HCT116 (cell line): ENCODE measurements at regions not wholly inside any gene's neighbourhood (a gene's known extent, or its start where the extent isn't known, plus 50 kb on each side); places are given as distances from the start of the nearest gene placed in this dataset.

Experiments
- ATAC-seq: fragments of 200-7000 bp; cut with Tn5 transposase; 2 replicates; pipeline ENCODE4 v1.9.1; 2020; ENCODE audit warnings: mild to moderate bottlenecking, moderate library complexity
- BruUV-seq: library from RNA; stranded (reverse); fragments of 400-500 nt; replicated peaks from 2 replicates; lab custom pipeline; 2021; lab: Mats Ljungman, UMichigan
- CTCF ChIA-PET: fragments of 300-600 bp; sonication (Branson Sonifier 250); formaldehyde crosslinking; loops from one replicate; lab custom pipeline; 2021; ENCODE audit warnings: antibody characterized with exemption; lab: Charles Lee
- POLR2A ChIA-PET: fragments of 300-600, 350-600 bp; sonication (Branson Sonifier 250); formaldehyde crosslinking; loops from one replicate; lab custom pipeline; 2021; ENCODE audit warnings: antibody characterized with exemption; lab: Charles Lee
- RAD21 ChIA-PET, 2 experiments: fragments of 300-600 bp; sonication (Branson Sonifier 250); formaldehyde crosslinking; loops; one replicate each; lab custom pipeline; 2023; ENCODE audit warnings: low total read pairs in 2 of 2; ENCODE audit not compliant: uncharacterized antibody in 2 of 2, unreplicated experiment in 2 of 2, low non-redundant PET in 1 of 2; lab: Charles Lee
- DNase-seq: peaks from one replicate; pipeline ENCODE4 v3.0.0-alpha.2; 2010; ENCODE audit warnings: low read depth, low spot score
- H2AFZ ChIP-seq: fragments of 200-600 bp; shearing (Covaris generic), sonication (generic); 2 replicates; pipeline ENCODE4 v1.6.1; 2017; ENCODE audit warnings: low read depth, mixed run types, mixed read lengths, antibody characterized with exemption, low read length; ENCODE audit not compliant: poor library complexity, severe bottlenecking
- H3K27ac ChIP-seq: 2 replicates; pipeline ENCODE4 v1.5.1; 2012; ENCODE audit warnings: low read depth, low read length
- H3K27me3 ChIP-seq: fragments of 200-600 bp; sonication (generic); 2 replicates; pipeline ENCODE4 v1.6.1; 2016; ENCODE audit warnings: mixed run types, low read length, mixed read lengths; ENCODE audit not compliant: insufficient read depth
- H3K36me3 ChIP-seq, 2 experiments: fragments of 200-500 bp in 1 of 2; fragments of 200-600 bp in 1 of 2; sonication (Bioruptor generic) in 1 of 2; sonication (generic) in 1 of 2; 2 replicates each; pipeline versions ENCODE4 v1.5.1 to v1.6.1; 2014 to 2016; ENCODE audit warnings: low read length in 2 of 2, inconsistent platforms in 1 of 2, mixed read lengths in 1 of 2, mixed run types in 1 of 2; ENCODE audit not compliant: insufficient read depth in 2 of 2, control insufficient read depth in 1 of 2
- H3K4me1 ChIP-seq, 2 experiments: fragments of 200-600 bp in 1 of 2; sonication (generic) in 1 of 2; 2 replicates each; pipeline versions ENCODE4 v1.5.1 to v1.6.1; 2012 to 2017; ENCODE audit warnings: low read length in 2 of 2, inconsistent platforms in 1 of 2, mild to moderate bottlenecking in 1 of 2, mixed read lengths in 1 of 2, mixed run types in 1 of 2, moderate library complexity in 1 of 2; ENCODE audit not compliant: insufficient read depth in 2 of 2, control insufficient read depth in 1 of 2
- H3K4me2 ChIP-seq: fragments of 200-600 bp; sonication (generic); 2 replicates; pipeline ENCODE4 v1.6.1; 2017; ENCODE audit warnings: mixed run types, low read length, mixed read lengths
- H3K4me3 ChIP-seq, 2 experiments: fragments of 200-600 bp in 1 of 2; sonication (generic) in 1 of 2; replicated peaks in 1 of 2; 2 replicates each; pipeline ENCODE4 v1.5.1; 2011 to 2016; ENCODE audit warnings: low read length in 2 of 2, control low read depth in 1 of 2, low read depth in 1 of 2, mild to moderate bottlenecking in 1 of 2, mixed read lengths in 1 of 2, mixed run types in 1 of 2
- H3K79me2 ChIP-seq: fragments of 200-600 bp; sonication (generic); 2 replicates; pipeline ENCODE4 v1.6.1; 2017; ENCODE audit warnings: mild to moderate bottlenecking, mixed run types, low read length, moderate library complexity, mixed read lengths; ENCODE audit not compliant: insufficient read depth
- H3K9ac ChIP-seq: fragments of 200-600 bp; sonication (generic); 2 replicates; pipeline ENCODE4 v1.6.1; 2016; ENCODE audit warnings: low read length, mixed read lengths
- H3K9me2 ChIP-seq: fragments of 200-600 bp; sonication (generic), shearing (Covaris generic); 2 replicates; pipeline ENCODE4 v1.6.1; 2017; ENCODE audit warnings: mixed run types, mild to moderate bottlenecking, moderate library complexity; ENCODE audit not compliant: insufficient read depth
- H3K9me3 ChIP-seq, 2 experiments: fragments of 200-500 bp in 1 of 2; fragments of 200-600 bp in 1 of 2; sonication (Bioruptor generic) in 1 of 2; sonication (generic) in 1 of 2; 2 replicates each; pipeline ENCODE4 v1.6.1; 2014 to 2017; ENCODE audit warnings: low read length in 2 of 2, mixed read lengths in 2 of 2, inconsistent platforms in 1 of 2, low read depth in 1 of 2, mild to moderate bottlenecking in 1 of 2, mixed run types in 1 of 2, moderate library complexity in 1 of 2; ENCODE audit not compliant: control insufficient read depth in 1 of 2, insufficient read depth in 1 of 2
- H4K20me1 ChIP-seq: fragments of 200-600 bp; sonication (generic), shearing (Covaris generic); 2 replicates; pipeline ENCODE4 v1.6.1; 2017; ENCODE audit warnings: mixed run types, mild to moderate bottlenecking, moderate library complexity; ENCODE audit not compliant: insufficient read depth
- CEBPB ChIP-seq: IDR thresholded peaks from 2 replicates; pipeline ENCODE4 v1.6.1; 2012; ENCODE audit warnings: low read depth
- CTCF ChIP-seq, 3 experiments: fragments of 200-600 bp in 1 of 3; sonication (generic) in 1 of 3; IDR thresholded peaks in 2 of 3; conservative IDR thresholded peaks in 1 of 3; 2 replicates each; pipeline ENCODE4 v1.5.1; 2012 to 2017; ENCODE audit warnings: low read depth in 2 of 3, low read length in 2 of 3, antibody characterized with exemption in 1 of 3, borderline replicate concordance in 1 of 3, control low read depth in 1 of 3, mild to moderate bottlenecking in 1 of 3, mixed read lengths in 1 of 3, mixed run types in 1 of 3, moderate library complexity in 1 of 3; ENCODE audit not compliant: insufficient read depth in 1 of 3
- ELF1 ChIP-seq: IDR thresholded peaks from 2 replicates; pipeline ENCODE4 v1.6.1; 2012; ENCODE audit warnings: low read depth, borderline replicate concordance
- EZH2 ChIP-seq: fragments of 200-600 bp; sonication (generic); IDR thresholded peaks from 2 replicates; pipeline ENCODE4 v1.6.1; 2017; ENCODE audit warnings: antibody characterized with exemption, mixed run types
- EZH2phosphoT487 ChIP-seq: fragments of 200-600 bp; IDR thresholded peaks from 2 replicates; pipeline ENCODE4 v1.6.1; 2018; ENCODE audit warnings: antibody characterized with exemption, borderline replicate concordance
- FOSL1 ChIP-seq: IDR thresholded peaks from 2 replicates; pipeline ENCODE4 v1.6.1; 2012; ENCODE audit warnings: low read depth
- MAX ChIP-seq: IDR thresholded peaks from 2 replicates; pipeline ENCODE4 v1.6.1; 2012
- POLR2A ChIP-seq: IDR thresholded peaks from 2 replicates; pipeline ENCODE4 v1.7.0; 2011; ENCODE audit warnings: borderline replicate concordance; ENCODE audit not compliant: insufficient read depth, insufficient read length; ENCODE audit errors: extremely low read depth
- POLR2AphosphoS5 ChIP-seq: IDR thresholded peaks from 2 replicates; pipeline ENCODE4 v1.6.1; 2011; ENCODE audit warnings: mild to moderate bottlenecking, low read depth, low read length, moderate library complexity
- RAD21 ChIP-seq: IDR thresholded peaks from 2 replicates; pipeline ENCODE4 v1.6.1; 2012; ENCODE audit warnings: low read depth, mild to moderate bottlenecking
- SIN3A ChIP-seq: IDR thresholded peaks from 2 replicates; pipeline ENCODE4 v1.6.1; 2012; ENCODE audit warnings: low read depth
- SP1 ChIP-seq: IDR thresholded peaks from 2 replicates; pipeline ENCODE4 v1.6.1; 2012; ENCODE audit warnings: low read depth
- YY1 ChIP-seq: IDR thresholded peaks from 2 replicates; pipeline ENCODE4 v1.6.1; 2011; ENCODE audit warnings: low read length, low read depth, moderate library complexity, mild to moderate bottlenecking; ENCODE audit not compliant: insufficient replicate concordance; ENCODE audit errors: extremely low read depth
- ZBTB33 ChIP-seq: IDR thresholded peaks from 2 replicates; pipeline ENCODE4 v1.6.1; 2011; ENCODE audit warnings: mild to moderate bottlenecking, low read length, moderate library complexity; ENCODE audit not compliant: insufficient replicate concordance; ENCODE audit errors: extremely low read depth
- ZNF274 ChIP-seq: fragments of 200-500 bp; sonication (Bioruptor generic); IDR thresholded peaks from 2 replicates; pipeline ENCODE4 v1.6.1; 2014; ENCODE audit warnings: mild to moderate bottlenecking, low read depth, low read length, inconsistent platforms
- intact Hi-C: fragments of 100-400 bp; cut with micrococcal nuclease; formaldehyde crosslinking; loops from 2 replicates; pipeline ENCODE4 v1.10.0; 2022
- TF ChIP-seq, protein P1 (sequence below): IDR thresholded peaks from 2 replicates; pipeline ENCODE4 v1.6.1; 2012; ENCODE audit warnings: low read depth
- TF ChIP-seq, protein P2 (sequence below): IDR thresholded peaks from 2 replicates; pipeline ENCODE4 v1.6.1; 2012

- no peak overlapping the region for H3K27ac ChIP-seq
- BruUV-seq = no TSS peak
- TF ChIP-seq ELF1 (no peak), POLR2AphosphoS5 (no peak), EZH2 (no peak), MAX (no peak), YY1 (no peak), POLR2A (no peak), SIN3A (no peak), SP1 (no peak), RAD21 (no peak), CEBPB (no peak), ZBTB33 (no peak), EZH2phosphoT487 (no peak), CTCF (IDR thresholded peaks at IDR 0.05 in 2 of 3, conservative IDR thresholded peaks at IDR 0.05 in 1 of 3; ENCODE audit: borderline replicate concordance in 1 of 3, insufficient read depth in 1 of 3, low read depth in 2 of 3, low read length in 2 of 3) (no peak), FOSL1 (no peak), ZNF274 (no peak)
- TF ChIP-seq, protein P1, sequence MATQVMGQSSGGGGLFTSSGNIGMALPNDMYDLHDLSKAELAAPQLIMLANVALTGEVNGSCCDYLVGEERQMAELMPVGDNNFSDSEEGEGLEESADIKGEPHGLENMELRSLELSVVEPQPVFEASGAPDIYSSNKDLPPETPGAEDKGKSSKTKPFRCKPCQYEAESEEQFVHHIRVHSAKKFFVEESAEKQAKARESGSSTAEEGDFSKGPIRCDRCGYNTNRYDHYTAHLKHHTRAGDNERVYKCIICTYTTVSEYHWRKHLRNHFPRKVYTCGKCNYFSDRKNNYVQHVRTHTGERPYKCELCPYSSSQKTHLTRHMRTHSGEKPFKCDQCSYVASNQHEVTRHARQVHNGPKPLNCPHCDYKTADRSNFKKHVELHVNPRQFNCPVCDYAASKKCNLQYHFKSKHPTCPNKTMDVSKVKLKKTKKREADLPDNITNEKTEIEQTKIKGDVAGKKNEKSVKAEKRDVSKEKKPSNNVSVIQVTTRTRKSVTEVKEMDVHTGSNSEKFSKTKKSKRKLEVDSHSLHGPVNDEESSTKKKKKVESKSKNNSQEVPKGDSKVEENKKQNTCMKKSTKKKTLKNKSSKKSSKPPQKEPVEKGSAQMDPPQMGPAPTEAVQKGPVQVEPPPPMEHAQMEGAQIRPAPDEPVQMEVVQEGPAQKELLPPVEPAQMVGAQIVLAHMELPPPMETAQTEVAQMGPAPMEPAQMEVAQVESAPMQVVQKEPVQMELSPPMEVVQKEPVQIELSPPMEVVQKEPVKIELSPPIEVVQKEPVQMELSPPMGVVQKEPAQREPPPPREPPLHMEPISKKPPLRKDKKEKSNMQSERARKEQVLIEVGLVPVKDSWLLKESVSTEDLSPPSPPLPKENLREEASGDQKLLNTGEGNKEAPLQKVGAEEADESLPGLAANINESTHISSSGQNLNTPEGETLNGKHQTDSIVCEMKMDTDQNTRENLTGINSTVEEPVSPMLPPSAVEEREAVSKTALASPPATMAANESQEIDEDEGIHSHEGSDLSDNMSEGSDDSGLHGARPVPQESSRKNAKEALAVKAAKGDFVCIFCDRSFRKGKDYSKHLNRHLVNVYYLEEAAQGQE = no peak
- TF ChIP-seq, protein P2, sequence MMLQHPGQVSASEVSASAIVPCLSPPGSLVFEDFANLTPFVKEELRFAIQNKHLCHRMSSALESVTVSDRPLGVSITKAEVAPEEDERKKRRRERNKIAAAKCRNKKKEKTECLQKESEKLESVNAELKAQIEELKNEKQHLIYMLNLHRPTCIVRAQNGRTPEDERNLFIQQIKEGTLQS = no peak
Observed at GRCh38 chr12:126668538-126668937, 1598.4 kb upstream of the TMEM132C start.

More at GRCh38 chr12:126668538-126668937, 1598.4 kb upstream of the TMEM132C start:
- CTCF ChIA-PET = no interaction called here
- ATAC-seq = no peak
- no peaks in the 10 kb centered on the region for H3K4me1 ChIP-seq
- H3K79me2 ChIP-seq = no peaks in the 10 kb centered on the region
- no peak overlapping the region for H3K4me2 ChIP-seq
- no peaks in the 10 kb centered on the region for H3K9me2 ChIP-seq
- H3K9me3 ChIP-seq = no peaks in the 10 kb centered on the region; a peak in 1 of 4 replicates
- H3K27me3 ChIP-seq = no peaks in the 10 kb centered on the region
- intact Hi-C loops = no loop called here
- POLR2A ChIA-PET = no interaction called here
- H3K4me3 ChIP-seq = no peak overlapping the region
- DNase-seq = no peak
- no peaks in the 10 kb centered on the region for H3K36me3 ChIP-seq
- no peak overlapping the region for H3K9ac ChIP-seq
- no peaks in the 10 kb centered on the region for H4K20me1 ChIP-seq
- H2AFZ ChIP-seq = no peak overlapping the region
- RAD21 ChIA-PET = no interaction called here
